ENCODE measurements at regions not wholly inside any gene's neighbourhood (a gene's known extent, or its start where the extent isn't known, plus 50 kb on each side); places are given as distances from the start of the nearest gene placed in this dataset.

DNA sequence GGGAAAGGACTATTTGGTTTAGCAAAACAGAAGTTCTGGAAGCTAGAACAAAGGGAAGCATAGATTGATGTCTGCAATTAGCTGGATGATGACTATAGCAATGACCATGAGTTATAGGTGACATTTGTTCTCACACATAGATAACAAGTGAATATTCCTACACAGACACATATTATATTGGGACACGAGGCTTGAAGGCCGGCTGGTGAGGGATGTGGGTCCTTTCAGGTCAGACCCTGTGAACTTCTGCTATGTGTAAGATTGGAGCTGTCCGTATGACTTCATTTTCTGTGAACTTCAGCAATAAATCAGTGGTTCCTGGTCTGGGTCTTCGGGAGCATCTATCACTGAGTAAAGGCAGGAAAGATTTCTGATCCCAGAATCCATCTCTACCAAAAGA, 253.6 kb upstream of the CFAP20DC start:
- DNase-seq (ENCODE audit: low read depth, low spot score): no peak
- Histone ChIP-seq H3K27me3 (ENCODE audit: insufficient read depth, insufficient read length) (no peaks in the 10 kb centered on the region), H3K36me3 (ENCODE audit: insufficient read depth, insufficient read length, low read length) (no peaks in the 10 kb centered on the region), H3K4me3 (ENCODE audit: insufficient read length, low read depth) (no peak overlapping the region), H3K9me3 (ENCODE audit: insufficient read depth, low read length) (no peaks in the 10 kb centered on the region), H3K4me1 (ENCODE audit: insufficient read depth, insufficient read length) (no peaks in the 10 kb centered on the region), H3K9ac (ENCODE audit: insufficient read length, low read depth) (no peak overlapping the region)
- TF ChIP-seq ZNF274 (IDR thresholded peaks at IDR 0.05; ENCODE audit: low read depth, low read length) (no peak), SUZ12 (IDR thresholded peaks at IDR 0.05; ENCODE audit: extremely low read depth, insufficient read depth, insufficient read length) (no peak), YY1 (IDR thresholded peaks at IDR 0.05; ENCODE audit: insufficient read depth, insufficient read length) (no peak)

DNA sequence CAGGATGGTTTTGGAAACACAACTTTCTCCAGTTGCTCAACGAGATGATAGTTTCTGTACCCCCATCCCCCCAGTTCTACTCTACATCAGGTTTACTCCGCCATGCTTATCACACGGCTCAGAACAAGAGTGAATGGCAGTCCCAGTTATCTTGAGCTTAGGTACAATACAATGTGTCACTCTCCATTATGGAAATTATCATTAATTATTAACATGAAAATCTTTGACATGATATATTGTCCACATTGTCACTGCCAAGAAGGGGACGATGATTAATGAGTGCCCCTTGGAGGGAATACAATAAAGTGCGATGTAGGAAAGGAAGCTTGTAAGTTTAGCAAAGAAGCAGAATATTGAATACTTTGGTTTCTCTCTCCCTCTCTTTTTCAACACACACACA, 252.6 kb upstream of the CFAP20DC start:
- TF ChIP-seq ZNF274 (IDR thresholded peaks at IDR 0.05; ENCODE audit: low read depth, low read length) (no peak), YY1 (IDR thresholded peaks at IDR 0.05; ENCODE audit: insufficient read depth, insufficient read length) (no peak), SUZ12 (IDR thresholded peaks at IDR 0.05; ENCODE audit: extremely low read depth, insufficient read depth, insufficient read length) (no peak)
- no peak for DNase-seq (ENCODE audit: low read depth, low spot score)
- Histone ChIP-seq H3K9me3 (ENCODE audit: insufficient read depth, low read length) (no peaks in the 10 kb centered on the region), H3K9ac (ENCODE audit: insufficient read length, low read depth) (no peak overlapping the region), H3K4me3 (ENCODE audit: insufficient read length, low read depth) (no peak overlapping the region), H3K36me3 (ENCODE audit: insufficient read depth, insufficient read length, low read length) (no peaks in the 10 kb centered on the region), H3K4me1 (ENCODE audit: insufficient read depth, insufficient read length) (no peaks in the 10 kb centered on the region), H3K27me3 (ENCODE audit: insufficient read depth, insufficient read length) (no peaks in the 10 kb centered on the region)

GRCh38 chr3:59300733-59301132, 250.9 kb upstream of the CFAP20DC start:
- TF ChIP-seq SUZ12 (IDR thresholded peaks at IDR 0.05; ENCODE audit: extremely low read depth, insufficient read depth, insufficient read length): no peak
- TF ChIP-seq ZNF274 (IDR thresholded peaks at IDR 0.05; ENCODE audit: low read depth, low read length): no peak
- TF ChIP-seq YY1 (IDR thresholded peaks at IDR 0.05; ENCODE audit: insufficient read depth, insufficient read length): no peak
- H3K4me3 ChIP-seq (ENCODE audit: insufficient read length, low read depth): no peak overlapping the region

GRCh38 chr3:59299561-59299960, 249.7 kb upstream of the CFAP20DC start:
- no peaks in the 10 kb centered on the region for H3K36me3 ChIP-seq (ENCODE audit: insufficient read depth, insufficient read length, low read length)
- no peak for DNase-seq (ENCODE audit: low read depth, low spot score)
- no peak overlapping the region for H3K4me3 ChIP-seq (ENCODE audit: insufficient read length, low read depth)
- TF ChIP-seq SUZ12 (IDR thresholded peaks at IDR 0.05; ENCODE audit: extremely low read depth, insufficient read depth, insufficient read length) (no peak), YY1 (IDR thresholded peaks at IDR 0.05; ENCODE audit: insufficient read depth, insufficient read length) (no peak), ZNF274 (IDR thresholded peaks at IDR 0.05; ENCODE audit: low read depth, low read length) (no peak)
- no peaks in the 10 kb centered on the region for H3K27me3 ChIP-seq (ENCODE audit: insufficient read depth, insufficient read length)
- H3K9me3 ChIP-seq (ENCODE audit: insufficient read depth, low read length): peaks cover 14% of the 10 kb centered on the region; the same call in 1 of the 2 replicates
- H3K9ac ChIP-seq (ENCODE audit: insufficient read length, low read depth): no peak overlapping the region
- H3K4me1 ChIP-seq (ENCODE audit: insufficient read depth, insufficient read length): no peaks in the 10 kb centered on the region

More at GRCh38 chr3:59300733-59301132, 250.9 kb upstream of the CFAP20DC start:
- Histone ChIP-seq H3K9me3 (ENCODE audit: insufficient read depth, low read length) (peaks cover 2% of the 10 kb centered on the region; the same call in 1 of the 2 replicates), H3K36me3 (ENCODE audit: insufficient read depth, insufficient read length, low read length) (no peaks in the 10 kb centered on the region), H3K4me1 (ENCODE audit: insufficient read depth, insufficient read length) (no peaks in the 10 kb centered on the region), H3K27me3 (ENCODE audit: insufficient read depth, insufficient read length) (no peaks in the 10 kb centered on the region), H3K9ac (ENCODE audit: insufficient read length, low read depth) (no peak overlapping the region)
- no peak for DNase-seq (ENCODE audit: low read depth, low spot score)

- Histone ChIP-seq H3K4me1 (ENCODE audit: insufficient read depth, insufficient read length) (no peaks in the 10 kb centered on the region), H3K9ac (ENCODE audit: insufficient read length, low read depth) (no peak overlapping the region), H3K36me3 (ENCODE audit: insufficient read depth, insufficient read length, low read length) (no peaks in the 10 kb centered on the region), H3K9me3 (ENCODE audit: insufficient read depth, low read length) (peaks cover 31% of the 10 kb centered on the region; the same call in 1 of the 2 replicates), H3K4me3 (ENCODE audit: insufficient read length, low read depth) (no peak overlapping the region), H3K27me3 (ENCODE audit: insufficient read depth, insufficient read length) (no peaks in the 10 kb centered on the region)
- no peak for DNase-seq (ENCODE audit: low read depth, low spot score)
- TF ChIP-seq YY1 (IDR thresholded peaks at IDR 0.05; ENCODE audit: insufficient read depth, insufficient read length): no peak
- no peak for TF ChIP-seq SUZ12 (IDR thresholded peaks at IDR 0.05; ENCODE audit: extremely low read depth, insufficient read depth, insufficient read length)
- TF ChIP-seq ZNF274 (IDR thresholded peaks at IDR 0.05; ENCODE audit: low read depth, low read length): no peak
Observed at GRCh38 chr3:59290358-59290757, 240.5 kb upstream of the CFAP20DC start.

- TF ChIP-seq ZNF274 (IDR thresholded peaks at IDR 0.05; ENCODE audit: low read depth, low read length): no peak
- no peak for TF ChIP-seq YY1 (IDR thresholded peaks at IDR 0.05; ENCODE audit: insufficient read depth, insufficient read length)
- TF ChIP-seq SUZ12 (IDR thresholded peaks at IDR 0.05; ENCODE audit: extremely low read depth, insufficient read depth, insufficient read length): no peak
- Histone ChIP-seq H3K9ac (ENCODE audit: insufficient read length, low read depth) (no peak overlapping the region), H3K4me1 (ENCODE audit: insufficient read depth, insufficient read length) (no peaks in the 10 kb centered on the region), H3K4me3 (ENCODE audit: insufficient read length, low read depth) (no peak overlapping the region), H3K27me3 (ENCODE audit: insufficient read depth, insufficient read length) (no peaks in the 10 kb centered on the region), H3K36me3 (ENCODE audit: insufficient read depth, insufficient read length, low read length) (no peaks in the 10 kb centered on the region), H3K9me3 (ENCODE audit: insufficient read depth, low read length) (peaks cover 26% of the 10 kb centered on the region; the same call in 1 of the 2 replicates)
- DNase-seq (ENCODE audit: low read depth, low spot score): no peak
Observed at GRCh38 chr3:59289831-59290230, 240.0 kb upstream of the CFAP20DC start.

GRCh38 chr3:59288951-59289350, 239.1 kb upstream of the CFAP20DC start:
- Histone ChIP-seq H3K9ac (ENCODE audit: insufficient read length, low read depth) (no peak overlapping the region), H3K4me1 (ENCODE audit: insufficient read depth, insufficient read length) (no peaks in the 10 kb centered on the region), H3K4me3 (ENCODE audit: insufficient read length, low read depth) (no peak overlapping the region), H3K36me3 (ENCODE audit: insufficient read depth, insufficient read length, low read length) (no peaks in the 10 kb centered on the region), H3K9me3 (ENCODE audit: insufficient read depth, low read length) (peaks cover 19% of the 10 kb centered on the region; the same call in 1 of the 2 replicates), H3K27me3 (ENCODE audit: insufficient read depth, insufficient read length) (no peaks in the 10 kb centered on the region)
- no peak for DNase-seq (ENCODE audit: low read depth, low spot score)
- TF ChIP-seq SUZ12 (IDR thresholded peaks at IDR 0.05; ENCODE audit: extremely low read depth, insufficient read depth, insufficient read length) (no peak), ZNF274 (IDR thresholded peaks at IDR 0.05; ENCODE audit: low read depth, low read length) (no peak), YY1 (IDR thresholded peaks at IDR 0.05; ENCODE audit: insufficient read depth, insufficient read length) (no peak)
